Sigmoid colon (tissue), 6 donors: ENCODE measurements at regions not wholly inside any gene's neighbourhood (a gene's known extent, or its start where the extent isn't known, plus 50 kb on each side); places are given as distances from the start of the nearest gene placed in this dataset.

Experiments
- DNase-seq: peaks from one replicate; pipeline ENCODE4 v3.0.0-alpha.2; 2019
- H3K27ac ChIP-seq, 4 donors: fragments of 200-600 bp; sonication (generic); one replicate each; pipeline ENCODE4 v1.5.1; 2016 to 2019; ENCODE audit warnings: mild to moderate bottlenecking in 1 of 4
- H3K27me3 ChIP-seq, 3 donors: fragments of 200-600 bp; sonication (generic); one replicate each; pipeline ENCODE4 v1.5.1; 2019; ENCODE audit warnings: mild to moderate bottlenecking in 1 of 3
- H3K36me3 ChIP-seq, 4 donors: fragments of 200-600 bp; sonication (generic); one replicate each; pipeline ENCODE4 v1.5.1; 2016 to 2019
- H3K4me1 ChIP-seq, 4 donors: fragments of 200-600 bp; sonication (generic); one replicate each; pipeline ENCODE4 v1.5.1; 2017 to 2019
- H3K4me3 ChIP-seq, 4 donors: fragments of 200-600 bp; sonication (generic); one replicate each; pipeline ENCODE4 v1.5.1; 2017 to 2019; ENCODE audit warnings: mild to moderate bottlenecking in 2 of 4, moderate library complexity in 1 of 4
- H3K9me3 ChIP-seq, 4 donors: fragments of 200-600 bp in 3 of 4; sonication (generic) in 3 of 4; one replicate each; pipeline versions ENCODE4 v1.5.1 to v1.6.1; 2013 to 2019
- CTCF ChIP-seq, 4 experiments: fragments of 450-650 bp in 3 of 4; fragments of 200-600 bp in 1 of 4; IDR thresholded peaks; one replicate each; pipeline ENCODE4 v1.5.1; 2016 to 2019; ENCODE audit warnings: antibody characterized with exemption in 4 of 4, mild to moderate bottlenecking in 3 of 4, moderate library complexity in 2 of 4
- EP300 ChIP-seq, 4 donors: sonication (generic); formaldehyde crosslinking; IDR thresholded peaks; one replicate each; pipeline ENCODE4 v1.6.1; 2017; ENCODE audit warnings: antibody characterized with exemption in 4 of 4
- POLR2A ChIP-seq, 2 donors: fragments of 450-650 bp; IDR thresholded peaks; one replicate each; pipeline ENCODE4 v1.6.1; 2016; ENCODE audit warnings: antibody characterized with exemption in 2 of 2, mild to moderate bottlenecking in 2 of 2, moderate library complexity in 2 of 2
- POLR2AphosphoS5 ChIP-seq, 4 donors: sonication (generic); formaldehyde crosslinking; IDR thresholded peaks; one replicate each; pipeline ENCODE4 v1.6.1; 2017; ENCODE audit warnings: antibody characterized with exemption in 4 of 4
- WGBS, 2 donors: extraction: QIAGEN DNeasy Blood & Tissue Kit; methylation state at CpG; one replicate each; pipeline ENCODE4 v1.1.7; 2013; 5-methylcytosine and 5-hydroxymethylcytosine counted together
- intact Hi-C: fragments of 100-400 bp; cut with DNase I; formaldehyde crosslinking; loops from one replicate; pipeline ENCODE4 v1.15.1; 2023
- donor health status: healthy with polysubstance abuse.
- donor health status: healthy.

- Histone ChIP-seq H3K9me3 (peaks cover 0 to 6% (median 2%) of the 10 kb centered on the region in 4 donors), H3K27ac (no peak overlapping the region), H3K4me3 (no peak overlapping the region), H3K27me3 (no peaks in the 10 kb centered on the region), H3K36me3 (no peaks in the 10 kb centered on the region), H3K4me1 (peaks cover 0 to 13% (median 8%) of the 10 kb centered on the region in 4 donors)
- intact Hi-C loops = no loop called here
- no peak for TF ChIP-seq POLR2A (IDR thresholded peaks at IDR 0.05)
- TF ChIP-seq POLR2AphosphoS5 (IDR thresholded peaks at IDR 0.05) = no peak
- no peak for TF ChIP-seq CTCF (IDR thresholded peaks at IDR 0.05)
- TF ChIP-seq EP300 (IDR thresholded peaks at IDR 0.05) = no peak
- 80 to 88% methylated on average over 4 of the region's 4 CpGs for whole genome bisulfite sequencing, 2 donors
- DNase-seq = no peak
These were observed 77.8 kb downstream of the TEX36 start for GRCh38 chr10:125605167-125605566.

GRCh38 chr10:125602825-125603224 is 80.1 kb downstream of the TEX36 start:
- peaks cover 0 to 8% (median 2%) of the 10 kb centered on the region in 4 donors for H3K9me3 ChIP-seq

GRCh38 chr10:125599194-125599593 is 83.8 kb downstream of the TEX36 start:
- no peaks in the 10 kb centered on the region for H3K4me1 ChIP-seq
- WGBS, 2 donors = 54 to 59% methylated on average over 4 of the region's 4 CpGs
- H3K36me3 ChIP-seq = no peaks in the 10 kb centered on the region
- intact Hi-C loops = no loop called here
- H3K27ac ChIP-seq = no peak overlapping the region
- H3K27me3 ChIP-seq = no peaks in the 10 kb centered on the region
- H3K9me3 ChIP-seq = peaks cover 0 to 12% (median 7%) of the 10 kb centered on the region in 4 donors
- no peak overlapping the region for H3K4me3 ChIP-seq
- no peak for DNase-seq
- no peak for TF ChIP-seq CTCF (IDR thresholded peaks at IDR 0.05)
- no peak for TF ChIP-seq POLR2A (IDR thresholded peaks at IDR 0.05)
- TF ChIP-seq POLR2AphosphoS5 (IDR thresholded peaks at IDR 0.05) = no peak
- no peak for TF ChIP-seq EP300 (IDR thresholded peaks at IDR 0.05)

More at GRCh38 chr10:125602825-125603224, 80.1 kb downstream of the TEX36 start:
- peaks cover 0 to 13% (median 8%) of the 10 kb centered on the region in 4 donors for H3K4me1 ChIP-seq
- no peak for DNase-seq
- 76 to 84% methylated on average over 13 of the region's 13 CpGs for WGBS, 2 donors
- intact Hi-C loops = no loop called here
- no peak for TF ChIP-seq EP300 (IDR thresholded peaks at IDR 0.05)
- no peak for TF ChIP-seq CTCF (IDR thresholded peaks at IDR 0.05)
- no peak for TF ChIP-seq POLR2A (IDR thresholded peaks at IDR 0.05)
- no peak for TF ChIP-seq POLR2AphosphoS5 (IDR thresholded peaks at IDR 0.05)
- no peak overlapping the region for H3K27ac ChIP-seq
- no peaks in the 10 kb centered on the region for H3K27me3 ChIP-seq
- H3K4me3 ChIP-seq = no peak overlapping the region
- no peaks in the 10 kb centered on the region for H3K36me3 ChIP-seq

GRCh38 chr10:125595911-125596310 is 87.1 kb downstream of the TEX36 start:
- H3K27ac ChIP-seq = no peak overlapping the region
- H3K27me3 ChIP-seq = no peaks in the 10 kb centered on the region
- H3K9me3 ChIP-seq = peaks cover 0 to 12% (median 7%) of the 10 kb centered on the region in 4 donors
- no peaks in the 10 kb centered on the region for H3K36me3 ChIP-seq
- no peaks in the 10 kb centered on the region for H3K4me1 ChIP-seq
- no peak for DNase-seq
- intact Hi-C loops = no loop called here
- no peak overlapping the region for H3K4me3 ChIP-seq
- TF ChIP-seq POLR2A (IDR thresholded peaks at IDR 0.05) (no peak), POLR2AphosphoS5 (IDR thresholded peaks at IDR 0.05) (no peak), EP300 (IDR thresholded peaks at IDR 0.05) (no peak), CTCF (IDR thresholded peaks at IDR 0.05) (no peak)

GRCh38 chr10:125593644-125594043 is 89.3 kb downstream of the TEX36 start:
- intact Hi-C loops = no loop called here
- 88 to 91% methylated on average over 5 of the region's 5 CpGs for WGBS, 2 donors

More at GRCh38 chr10:125593644-125594043, 89.3 kb downstream of the TEX36 start:
- peaks cover 0 to 5% (median 4%) of the 10 kb centered on the region in 4 donors for H3K9me3 ChIP-seq
- TF ChIP-seq POLR2A (IDR thresholded peaks at IDR 0.05) (no peak), EP300 (IDR thresholded peaks at IDR 0.05) (no peak)
- no peaks in the 10 kb centered on the region for H3K4me1 ChIP-seq
- H3K36me3 ChIP-seq = no peaks in the 10 kb centered on the region
- no peak overlapping the region for H3K27ac ChIP-seq
- H3K27me3 ChIP-seq = no peaks in the 10 kb centered on the region
- no peak overlapping the region for H3K4me3 ChIP-seq
- no peak for DNase-seq
